ENCODE measurements at regions not wholly inside any gene's neighbourhood (a gene's known extent, or its start where the extent isn't known, plus 50 kb on each side); places are given as distances from the start of the nearest gene placed in this dataset.

- TF ChIP-seq, protein P1, sequence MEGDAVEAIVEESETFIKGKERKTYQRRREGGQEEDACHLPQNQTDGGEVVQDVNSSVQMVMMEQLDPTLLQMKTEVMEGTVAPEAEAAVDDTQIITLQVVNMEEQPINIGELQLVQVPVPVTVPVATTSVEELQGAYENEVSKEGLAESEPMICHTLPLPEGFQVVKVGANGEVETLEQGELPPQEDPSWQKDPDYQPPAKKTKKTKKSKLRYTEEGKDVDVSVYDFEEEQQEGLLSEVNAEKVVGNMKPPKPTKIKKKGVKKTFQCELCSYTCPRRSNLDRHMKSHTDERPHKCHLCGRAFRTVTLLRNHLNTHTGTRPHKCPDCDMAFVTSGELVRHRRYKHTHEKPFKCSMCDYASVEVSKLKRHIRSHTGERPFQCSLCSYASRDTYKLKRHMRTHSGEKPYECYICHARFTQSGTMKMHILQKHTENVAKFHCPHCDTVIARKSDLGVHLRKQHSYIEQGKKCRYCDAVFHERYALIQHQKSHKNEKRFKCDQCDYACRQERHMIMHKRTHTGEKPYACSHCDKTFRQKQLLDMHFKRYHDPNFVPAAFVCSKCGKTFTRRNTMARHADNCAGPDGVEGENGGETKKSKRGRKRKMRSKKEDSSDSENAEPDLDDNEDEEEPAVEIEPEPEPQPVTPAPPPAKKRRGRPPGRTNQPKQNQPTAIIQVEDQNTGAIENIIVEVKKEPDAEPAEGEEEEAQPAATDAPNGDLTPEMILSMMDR (IDR thresholded peaks at IDR 0.05): no peak
- H3K4me1 Mint-ChIP-seq: no peaks in the 10 kb centered on the region
- H3K27me3 Mint-ChIP-seq (ENCODE audit: low read depth, poor library complexity): peaks cover 2% of the 10 kb centered on the region
- H3K4me3 Mint-ChIP-seq: no peak overlapping the region
- no peak overlapping the region for H3K27ac Mint-ChIP-seq
- DNase-seq: no peak
- no peaks in the 10 kb centered on the region for H3K9me3 Mint-ChIP-seq
- H3K36me3 Mint-ChIP-seq (ENCODE audit: low read depth): no peaks in the 10 kb centered on the region
Measured at GRCh38 chr18:34339155-34339554, 114.4 kb upstream of the NOL4 start.

DNA sequence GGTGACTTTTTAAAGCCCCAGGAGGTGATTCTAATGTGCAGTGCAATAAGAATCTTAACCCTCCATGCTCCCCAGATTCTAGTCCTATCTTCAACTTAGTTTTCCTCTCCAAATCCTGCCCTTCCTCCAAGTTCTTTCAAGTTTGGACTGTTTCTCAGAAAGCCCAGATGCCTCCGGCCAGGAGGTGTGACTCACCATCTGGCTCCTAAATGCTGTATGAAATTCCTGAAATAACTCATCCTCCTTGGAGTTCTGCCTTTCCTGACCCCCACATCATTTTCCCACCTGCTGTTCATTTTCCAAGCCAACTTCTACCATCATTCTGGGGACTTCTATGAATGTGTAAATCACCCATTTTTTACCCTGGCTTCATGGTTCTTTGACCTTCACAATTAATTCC lies 118.2 kb upstream of the NOL4 start:
- Mint-ChIP-seq H3K4me1 (peaks cover 12% of the 10 kb centered on the region), H3K4me3 (no peak overlapping the region), H3K27me3 (ENCODE audit: low read depth, poor library complexity) (peaks cover 2% of the 10 kb centered on the region), H3K9me3 (no peaks in the 10 kb centered on the region), H3K27ac (no peak overlapping the region), H3K36me3 (ENCODE audit: low read depth) (no peaks in the 10 kb centered on the region)
- TF ChIP-seq, protein P1 (IDR thresholded peaks at IDR 0.05): no peak
- DNase-seq: no peak

- TF ChIP-seq, protein P1 (IDR thresholded peaks at IDR 0.05): no peak
- H3K27me3 Mint-ChIP-seq (ENCODE audit: low read depth, poor library complexity): peaks cover 2% of the 10 kb centered on the region
Measured at GRCh38 chr18:34345738-34346137, 121.0 kb upstream of the NOL4 start.

DNA sequence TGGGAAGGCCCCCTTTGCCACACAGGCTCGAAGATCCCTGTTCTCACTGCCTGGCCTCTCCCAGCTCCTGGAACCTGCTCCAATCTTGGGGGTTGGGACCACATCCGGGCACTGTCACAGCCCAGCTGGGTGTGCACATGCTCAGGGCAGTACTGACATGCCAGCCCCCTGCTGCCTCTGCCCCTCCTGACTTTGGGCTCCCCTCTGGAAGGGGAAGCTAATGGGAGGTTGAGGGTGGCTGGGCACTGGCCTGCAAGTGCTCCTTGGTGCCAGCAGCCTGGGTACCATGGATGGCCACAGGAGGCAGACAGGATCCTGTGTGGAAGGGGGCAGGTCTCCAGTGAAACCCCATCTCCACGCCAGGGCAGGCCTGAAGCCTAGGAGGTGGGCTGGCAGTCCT lies 126.1 kb upstream of the NOL4 start:
- Mint-ChIP-seq H3K9me3 (no peaks in the 10 kb centered on the region), H3K4me1 (peaks cover 12% of the 10 kb centered on the region), H3K4me3 (no peak overlapping the region), H3K27ac (no peak overlapping the region), H3K36me3 (ENCODE audit: low read depth) (no peaks in the 10 kb centered on the region), H3K27me3 (ENCODE audit: low read depth, poor library complexity) (peaks cover 7% of the 10 kb centered on the region)
- DNase-seq: no peak
- TF ChIP-seq, protein P1 (IDR thresholded peaks at IDR 0.05): no peak

More at GRCh38 chr18:34345738-34346137, 121.0 kb upstream of the NOL4 start:
- H3K27ac Mint-ChIP-seq: no peak overlapping the region
- H3K36me3 Mint-ChIP-seq (ENCODE audit: low read depth): no peaks in the 10 kb centered on the region
- H3K4me1 Mint-ChIP-seq: peaks cover 12% of the 10 kb centered on the region
- H3K4me3 Mint-ChIP-seq: no peak overlapping the region
- H3K9me3 Mint-ChIP-seq: no peaks in the 10 kb centered on the region
- no peak for DNase-seq

- Mint-ChIP-seq H3K36me3 (ENCODE audit: low read depth) (no peaks in the 10 kb centered on the region), H3K4me3 (no peak overlapping the region), H3K27ac (no peak overlapping the region), H3K27me3 (ENCODE audit: low read depth, poor library complexity) (peaks cover 10% of the 10 kb centered on the region), H3K9me3 (no peaks in the 10 kb centered on the region), H3K4me1 (peaks cover 2% of the 10 kb centered on the region)
- no peak for DNase-seq
- TF ChIP-seq, protein P1 (IDR thresholded peaks at IDR 0.05): no peak
Measured at GRCh38 chr18:34352385-34353163, 127.9 kb upstream of the NOL4 start.

GRCh38 chr18:34354351-34354750 lies 129.6 kb upstream of the NOL4 start:
- H3K36me3 Mint-ChIP-seq (ENCODE audit: low read depth): no peaks in the 10 kb centered on the region
- H3K9me3 Mint-ChIP-seq: no peaks in the 10 kb centered on the region
- TF ChIP-seq, protein P1 (IDR thresholded peaks at IDR 0.05): no peak
- H3K4me1 Mint-ChIP-seq: peaks cover 7% of the 10 kb centered on the region
- H3K27ac Mint-ChIP-seq: no peak overlapping the region
- DNase-seq: no peak
- H3K27me3 Mint-ChIP-seq (ENCODE audit: low read depth, poor library complexity): peaks cover 10% of the 10 kb centered on the region
- H3K4me3 Mint-ChIP-seq: no peak overlapping the region
